ENCODE measurements at regions not wholly inside any gene's neighbourhood (a gene's known extent, or its start where the extent isn't known, plus 50 kb on each side); places are given as distances from the start of the nearest gene placed in this dataset.
A peak's percentile ranks its signal among the peaks of the same experiment; 100 is the strongest.

- H3K4me3 ChIP-seq: no peak overlapping the region
- H3K27ac ChIP-seq: no peak overlapping the region
- H3K36me3 ChIP-seq: no peaks in the 10 kb centered on the region
- no peak for TF ChIP-seq CTCF (IDR thresholded peaks at IDR 0.05; ENCODE audit: low read depth, low read length)
- peak in 1 of 2 donors; percentile 8 for DNase-seq (ENCODE audit: low read depth in 1 of 2, low spot score in 1 of 2)
- peaks cover 5% of the 10 kb centered on the region for H3K4me1 ChIP-seq (ENCODE audit: low read depth)
- H3K27me3 ChIP-seq: no peaks in the 10 kb centered on the region
- no peaks in the 10 kb centered on the region for H3K9me3 ChIP-seq (ENCODE audit: low read depth)
Measured at GRCh38 chr10:62632071-62632809, 172.3 kb upstream of the ADO start.

- no peak for DNase-seq (ENCODE audit: low read depth in 1 of 2, low spot score in 1 of 2)
- TF ChIP-seq CTCF (IDR thresholded peaks at IDR 0.05; ENCODE audit: low read depth, low read length): no peak
- H3K36me3 ChIP-seq: no peaks in the 10 kb centered on the region
- no peak overlapping the region for H3K4me3 ChIP-seq
- no peaks in the 10 kb centered on the region for H3K9me3 ChIP-seq (ENCODE audit: low read depth)
- no peaks in the 10 kb centered on the region for H3K27me3 ChIP-seq
- H3K27ac ChIP-seq: no peak overlapping the region
- peaks cover 17% of the 10 kb centered on the region for H3K4me1 ChIP-seq (ENCODE audit: low read depth)
Measured at GRCh38 chr10:62633976-62634375, 170.5 kb upstream of the ADO start.

GRCh38 chr10:62634576-62634975, 169.9 kb upstream of the ADO start:
- DNase-seq (ENCODE audit: low read depth in 1 of 2, low spot score in 1 of 2): no peak
- TF ChIP-seq CTCF (IDR thresholded peaks at IDR 0.05; ENCODE audit: low read depth, low read length): no peak
- no peaks in the 10 kb centered on the region for H3K27me3 ChIP-seq
- H3K9me3 ChIP-seq (ENCODE audit: low read depth): no peaks in the 10 kb centered on the region
- no peaks in the 10 kb centered on the region for H3K36me3 ChIP-seq
- no peak overlapping the region for H3K4me3 ChIP-seq
- H3K27ac ChIP-seq: no peak overlapping the region
- H3K4me1 ChIP-seq (ENCODE audit: low read depth): peaks cover 17% of the 10 kb centered on the region

GRCh38 chr10:62635127-62635526, 169.4 kb upstream of the ADO start:
- Histone ChIP-seq H3K27ac (no peak overlapping the region), H3K4me1 (ENCODE audit: low read depth) (peaks cover 17% of the 10 kb centered on the region), H3K27me3 (no peaks in the 10 kb centered on the region), H3K36me3 (no peaks in the 10 kb centered on the region), H3K9me3 (ENCODE audit: low read depth) (no peaks in the 10 kb centered on the region), H3K4me3 (no peak overlapping the region)
- TF ChIP-seq CTCF (IDR thresholded peaks at IDR 0.05; ENCODE audit: low read depth, low read length): no peak
- DNase-seq (ENCODE audit: low read depth in 1 of 2, low spot score in 1 of 2): peak in 1 of 2 donors; percentile 26

GRCh38 chr10:62636825-62637248, 167.7 kb upstream of the ADO start:
- Histone ChIP-seq H3K9me3 (ENCODE audit: low read depth) (no peaks in the 10 kb centered on the region), H3K27me3 (no peaks in the 10 kb centered on the region), H3K27ac (no peak overlapping the region), H3K4me1 (ENCODE audit: low read depth) (peaks cover 17% of the 10 kb centered on the region), H3K36me3 (no peaks in the 10 kb centered on the region), H3K4me3 (no peak overlapping the region)
- TF ChIP-seq CTCF (IDR thresholded peaks at IDR 0.05; ENCODE audit: low read depth, low read length): peak; percentile 27
- DNase-seq (ENCODE audit: low read depth in 1 of 2, low spot score in 1 of 2): peak in 1 of 2 donors; percentile 32
